ENCODE measurements at regions not wholly inside any gene's neighbourhood (a gene's known extent, or its start where the extent isn't known, plus 50 kb on each side); places are given as distances from the start of the nearest gene placed in this dataset.
"Not testable (repeated sequence)": the region's sequence is repeated elsewhere in the genome, so short reads cannot be mapped to it uniquely, and the experiment has no call there.

- TF ChIP-seq FOXK2 (IDR thresholded peaks at IDR 0.05), result no peak
- no peak for TF ChIP-seq SUZ12 (IDR thresholded peaks at IDR 0.05)
- no peak for TF ChIP-seq FOXM1 (IDR thresholded peaks at IDR 0.05; ENCODE audit: borderline replicate concordance)
- TF ChIP-seq BHLHE40 (IDR thresholded peaks at IDR 0.05; ENCODE audit: borderline replicate concordance), result no peak
- TF ChIP-seq TARDBP (IDR thresholded peaks at IDR 0.05), result no peak
- TF ChIP-seq ARNT (IDR thresholded peaks at IDR 0.05), result no peak
- TF ChIP-seq L3MBTL2 (conservative IDR thresholded peaks at IDR 0.05), result no peak
- TF ChIP-seq ELF4 (IDR thresholded peaks at IDR 0.05), result no peak
- TF ChIP-seq CTBP1 (IDR thresholded peaks at IDR 0.05; ENCODE audit: borderline replicate concordance), result no peak
- TF ChIP-seq FOXA1 (IDR thresholded peaks at IDR 0.05), result no peak
- no peak for TF ChIP-seq LEF1 (IDR thresholded peaks at IDR 0.05; ENCODE audit: borderline replicate concordance)
- TF ChIP-seq HDGF (IDR thresholded peaks at IDR 0.05; ENCODE audit: borderline replicate concordance), result no peak
- no peak for TF ChIP-seq NFRKB (IDR thresholded peaks at IDR 0.05)
- TF ChIP-seq SP1 (IDR thresholded peaks at IDR 0.05), result no peak
- no peak for TF ChIP-seq ZNF384 (IDR thresholded peaks at IDR 0.05)
- no peak for TF ChIP-seq PKNOX1 (IDR thresholded peaks at IDR 0.05)
- CTCF ChIA-PET, result no interaction called here
- no peak for DNase-seq (ENCODE audit: extremely low spot score)
- POLR2A ChIA-PET, result no interaction called here
These were observed 111.7 kb upstream of the BMPER start for GRCh38 chr7:33793616-33794015.

GRCh38 chr7:33794419-33794818 is 110.9 kb upstream of the BMPER start:
- POLR2A ChIA-PET, result no interaction called here
- CTCF ChIA-PET, result no interaction called here
- DNase-seq (ENCODE audit: extremely low spot score), result no peak
- TF ChIP-seq CTBP1 (IDR thresholded peaks at IDR 0.05; ENCODE audit: borderline replicate concordance), result no peak
- no peak for TF ChIP-seq FOXK2 (IDR thresholded peaks at IDR 0.05)
- no peak for TF ChIP-seq FOXM1 (IDR thresholded peaks at IDR 0.05; ENCODE audit: borderline replicate concordance)
- TF ChIP-seq SUZ12 (IDR thresholded peaks at IDR 0.05), result no peak
- TF ChIP-seq L3MBTL2 (conservative IDR thresholded peaks at IDR 0.05), result no peak
- TF ChIP-seq FOXA1 (IDR thresholded peaks at IDR 0.05), result no peak
- TF ChIP-seq HDGF (IDR thresholded peaks at IDR 0.05; ENCODE audit: borderline replicate concordance), result no peak
- TF ChIP-seq NFRKB (IDR thresholded peaks at IDR 0.05), result no peak
- no peak for TF ChIP-seq TARDBP (IDR thresholded peaks at IDR 0.05)
- no peak for TF ChIP-seq SP1 (IDR thresholded peaks at IDR 0.05)
- no peak for TF ChIP-seq BHLHE40 (IDR thresholded peaks at IDR 0.05; ENCODE audit: borderline replicate concordance)
- no peak for TF ChIP-seq ARNT (IDR thresholded peaks at IDR 0.05)
- no peak for TF ChIP-seq LEF1 (IDR thresholded peaks at IDR 0.05; ENCODE audit: borderline replicate concordance)
- no peak for TF ChIP-seq ELF4 (IDR thresholded peaks at IDR 0.05)
- no peak for TF ChIP-seq PKNOX1 (IDR thresholded peaks at IDR 0.05)
- TF ChIP-seq ZNF384 (IDR thresholded peaks at IDR 0.05), result no peak

- ChIA-PET CTCF (interaction anchor here (0.9 kb wide), 1 partner anchor 12 kb away, joined by 3 read pairs; no protein-coding TSS in a partner anchor), POLR2A (no interaction called here)
- no peak for DNase-seq (ENCODE audit: extremely low spot score)
- no peak for TF ChIP-seq SUZ12 (IDR thresholded peaks at IDR 0.05)
- no peak for TF ChIP-seq ARNT (IDR thresholded peaks at IDR 0.05)
- TF ChIP-seq SP1 (IDR thresholded peaks at IDR 0.05), result no peak
- no peak for TF ChIP-seq HDGF (IDR thresholded peaks at IDR 0.05; ENCODE audit: borderline replicate concordance)
- TF ChIP-seq TARDBP (IDR thresholded peaks at IDR 0.05), result no peak
- TF ChIP-seq L3MBTL2 (conservative IDR thresholded peaks at IDR 0.05), result no peak
- no peak for TF ChIP-seq PKNOX1 (IDR thresholded peaks at IDR 0.05)
- TF ChIP-seq ZNF384 (IDR thresholded peaks at IDR 0.05), result no peak
- no peak for TF ChIP-seq CTBP1 (IDR thresholded peaks at IDR 0.05; ENCODE audit: borderline replicate concordance)
- TF ChIP-seq FOXA1 (IDR thresholded peaks at IDR 0.05), result no peak
- no peak for TF ChIP-seq NFRKB (IDR thresholded peaks at IDR 0.05)
- no peak for TF ChIP-seq FOXM1 (IDR thresholded peaks at IDR 0.05; ENCODE audit: borderline replicate concordance)
- no peak for TF ChIP-seq LEF1 (IDR thresholded peaks at IDR 0.05; ENCODE audit: borderline replicate concordance)
- TF ChIP-seq ELF4 (IDR thresholded peaks at IDR 0.05), result no peak
- no peak for TF ChIP-seq FOXK2 (IDR thresholded peaks at IDR 0.05)
- no peak for TF ChIP-seq BHLHE40 (IDR thresholded peaks at IDR 0.05; ENCODE audit: borderline replicate concordance)
These were observed 110.4 kb upstream of the BMPER start for GRCh38 chr7:33794959-33795358.

GRCh38 chr7:33796538-33796937 is 108.8 kb upstream of the BMPER start:
- TF ChIP-seq PKNOX1 (IDR thresholded peaks at IDR 0.05) (no peak), NFRKB (IDR thresholded peaks at IDR 0.05) (no peak), FOXA1 (IDR thresholded peaks at IDR 0.05) (no peak), FOXK2 (IDR thresholded peaks at IDR 0.05) (no peak), L3MBTL2 (conservative IDR thresholded peaks at IDR 0.05) (no peak), ZNF384 (IDR thresholded peaks at IDR 0.05) (no peak), HDGF (IDR thresholded peaks at IDR 0.05; ENCODE audit: borderline replicate concordance) (no peak), ARNT (IDR thresholded peaks at IDR 0.05) (no peak), TARDBP (IDR thresholded peaks at IDR 0.05) (no peak)
- no peak for DNase-seq (ENCODE audit: extremely low spot score)
- POLR2A ChIA-PET, result no interaction called here
- CTCF ChIA-PET, result no interaction called here

- POLR2A ChIA-PET; DNase-seq (ENCODE audit: extremely low spot score): not testable (repeated sequence)
- CTCF ChIA-PET, result interaction anchor here (1.8 kb wide), 1 partner anchor 10 kb away, joined by 10 read pairs; no protein-coding TSS in a partner anchor
These were observed 107.8 kb upstream of the BMPER start for GRCh38 chr7:33797512-33797911.
